ENCODE measurements at regions not wholly inside any gene's neighbourhood (a gene's known extent, or its start where the extent isn't known, plus 50 kb on each side); places are given as distances from the start of the nearest gene placed in this dataset.

DNA sequence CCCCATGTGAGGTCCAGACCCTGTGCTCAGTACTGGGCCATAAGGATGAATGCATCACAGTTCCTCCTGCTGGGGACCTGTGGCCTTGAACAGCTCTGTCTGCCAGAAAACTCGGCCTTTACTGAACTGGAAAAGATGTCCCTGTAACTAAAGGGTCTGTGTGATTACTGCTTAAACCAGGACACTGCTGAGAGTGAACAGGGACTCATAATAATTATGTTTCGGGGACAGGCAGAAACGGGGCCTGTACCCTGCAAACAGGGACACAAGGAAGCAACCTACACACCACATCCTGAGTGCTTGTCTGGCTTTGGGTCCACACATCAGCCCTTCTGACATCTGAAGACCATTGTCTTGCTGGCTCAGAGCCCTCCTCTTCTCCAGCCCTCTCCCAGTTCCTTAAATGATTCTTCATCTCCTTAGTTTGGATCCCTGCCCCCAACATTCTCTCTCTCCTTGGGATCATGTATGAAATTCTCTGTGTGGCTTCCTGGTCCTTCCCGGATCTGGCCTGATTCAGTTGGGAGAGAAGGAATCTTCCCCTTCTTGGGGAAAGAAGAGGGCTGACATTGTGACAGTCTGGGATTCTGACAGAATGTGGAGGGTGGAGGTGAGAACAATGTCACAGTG, 248.0 kb downstream of the MYCN start:
- no peak overlapping the region for H2AFZ ChIP-seq (ENCODE audit: low read depth)
- no peak overlapping the region for H3K4me3 ChIP-seq (ENCODE audit: low read depth in 2 of 2, low read length in 1 of 2)
- CTCF ChIA-PET, result no interaction called here
- no peaks in the 10 kb centered on the region for H3K9me2 ChIP-seq
- WGBS (ENCODE audit: low lambda C conversion rate), result 16% methylated on average over 4 of the region's 4 CpGs
- peaks cover 0 to 30% of the 10 kb centered on the region in 2 experiments; a peak in 1 of 4 replicates for H3K4me1 ChIP-seq (ENCODE audit: control insufficient read depth in 1 of 2, insufficient read depth in 2 of 2, low read depth in 1 of 2, low read length in 1 of 2)
- POLR2A ChIA-PET, result no interaction called here
- no peak for DNase-seq
- H3K79me2 ChIP-seq (ENCODE audit: insufficient read depth), result no peaks in the 10 kb centered on the region
- no peaks in the 10 kb centered on the region; the same call in 1 of the 2 replicates for H3K9me3 ChIP-seq
- H3K4me2 ChIP-seq, result no peak overlapping the region
- no peak overlapping the region for H3K27ac ChIP-seq (ENCODE audit: low read depth in 2 of 2, low read length in 1 of 2)
- H3K9ac ChIP-seq, result no peak overlapping the region
- TF ChIP-seq FOXJ3 (CRISPR knock-in tag; IDR thresholded peaks at IDR 0.05) (no peak), JUND (IDR thresholded peaks at IDR 0.05) (no peak), GABPA (IDR thresholded peaks at IDR 0.05; ENCODE audit: low read depth) (no peak), NRF1 (IDR thresholded peaks at IDR 0.05; ENCODE audit: low read depth, low read length) (no peak), SIN3A (IDR thresholded peaks at IDR 0.05; ENCODE audit: borderline replicate concordance, low read depth, low read length) (no peak), SMC3 (IDR thresholded peaks at IDR 0.05; ENCODE audit: low read depth, low read length) (no peak), RCOR1 (IDR thresholded peaks at IDR 0.05; ENCODE audit: low read length) (no peak), YY1 (IDR thresholded peaks at IDR 0.05; ENCODE audit: low read depth) (no peak), NFIC (IDR thresholded peaks at IDR 0.05; ENCODE audit: borderline replicate concordance) (no peak), CHD2 (IDR thresholded peaks at IDR 0.05; ENCODE audit: low read length, partially characterized antibody) (no peak), RXRA (IDR thresholded peaks at IDR 0.05; ENCODE audit: borderline replicate concordance, low read depth) (no peak), FOXM1 (IDR thresholded peaks at IDR 0.05; ENCODE audit: low read depth) (no peak), TEAD4 (IDR thresholded peaks at IDR 0.05; ENCODE audit: borderline replicate concordance, insufficient read depth) (no peak)
- TF ChIP-seq, protein P1, sequence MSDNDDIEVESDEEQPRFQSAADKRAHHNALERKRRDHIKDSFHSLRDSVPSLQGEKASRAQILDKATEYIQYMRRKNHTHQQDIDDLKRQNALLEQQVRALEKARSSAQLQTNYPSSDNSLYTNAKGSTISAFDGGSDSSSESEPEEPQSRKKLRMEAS (IDR thresholded peaks at IDR 0.05; ENCODE audit: low read depth), result no peak
- TF ChIP-seq, protein P2, sequence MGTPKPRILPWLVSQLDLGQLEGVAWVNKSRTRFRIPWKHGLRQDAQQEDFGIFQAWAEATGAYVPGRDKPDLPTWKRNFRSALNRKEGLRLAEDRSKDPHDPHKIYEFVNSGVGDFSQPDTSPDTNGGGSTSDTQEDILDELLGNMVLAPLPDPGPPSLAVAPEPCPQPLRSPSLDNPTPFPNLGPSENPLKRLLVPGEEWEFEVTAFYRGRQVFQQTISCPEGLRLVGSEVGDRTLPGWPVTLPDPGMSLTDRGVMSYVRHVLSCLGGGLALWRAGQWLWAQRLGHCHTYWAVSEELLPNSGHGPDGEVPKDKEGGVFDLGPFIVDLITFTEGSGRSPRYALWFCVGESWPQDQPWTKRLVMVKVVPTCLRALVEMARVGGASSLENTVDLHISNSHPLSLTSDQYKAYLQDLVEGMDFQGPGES (IDR thresholded peaks at IDR 0.05; ENCODE audit: low read depth, low read length), result no peak
- TF ChIP-seq, protein P3, sequence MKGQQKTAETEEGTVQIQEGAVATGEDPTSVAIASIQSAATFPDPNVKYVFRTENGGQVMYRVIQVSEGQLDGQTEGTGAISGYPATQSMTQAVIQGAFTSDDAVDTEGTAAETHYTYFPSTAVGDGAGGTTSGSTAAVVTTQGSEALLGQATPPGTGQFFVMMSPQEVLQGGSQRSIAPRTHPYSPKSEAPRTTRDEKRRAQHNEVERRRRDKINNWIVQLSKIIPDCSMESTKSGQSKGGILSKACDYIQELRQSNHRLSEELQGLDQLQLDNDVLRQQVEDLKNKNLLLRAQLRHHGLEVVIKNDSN (IDR thresholded peaks at IDR 0.05; ENCODE audit: borderline replicate concordance, low read depth), result no peak
- H3K27me3 ChIP-seq (ENCODE audit: insufficient read depth), result no peaks in the 10 kb centered on the region
- H3F3A ChIP-seq (replicated peaks; ENCODE audit: insufficient read depth), result no peaks in the 10 kb centered on the region
- H3K36me3 ChIP-seq (replicated peaks in 1 of 2; ENCODE audit: control insufficient read depth in 1 of 2, insufficient read depth in 2 of 2, low read length in 1 of 2), result no peaks in the 10 kb centered on the region
- H4K20me1 ChIP-seq (ENCODE audit: insufficient read depth), result no peaks in the 10 kb centered on the region

DNA sequence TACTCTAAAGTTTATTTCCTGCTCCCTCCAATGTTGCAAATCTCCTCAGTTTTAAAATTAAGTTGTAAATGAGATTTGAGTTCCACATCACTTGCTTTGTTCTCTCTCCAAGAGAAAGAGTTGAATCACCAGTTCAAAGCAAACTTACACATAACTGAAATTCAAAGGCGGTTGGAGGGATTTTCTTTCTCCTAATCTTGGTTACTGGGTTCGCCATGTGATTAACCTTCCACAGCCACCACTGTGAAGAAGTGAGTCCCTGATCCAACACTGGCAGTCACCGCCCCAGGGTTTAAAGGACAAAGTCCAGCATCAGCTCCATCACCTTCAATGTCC, 247.1 kb downstream of the MYCN start:
- H3K27ac ChIP-seq (ENCODE audit: low read depth in 2 of 2, low read length in 1 of 2), result no peak overlapping the region
- no peaks in the 10 kb centered on the region for H3K9me2 ChIP-seq
- 28% methylated on average over 3 of the region's 3 CpGs for WGBS (ENCODE audit: low lambda C conversion rate)
- H2AFZ ChIP-seq (ENCODE audit: low read depth), result no peak overlapping the region
- H3K9ac ChIP-seq, result no peak overlapping the region
- no peaks in the 10 kb centered on the region for H3F3A ChIP-seq (replicated peaks; ENCODE audit: insufficient read depth)
- H3K4me2 ChIP-seq, result no peak overlapping the region
- no peaks in the 10 kb centered on the region for H3K79me2 ChIP-seq (ENCODE audit: insufficient read depth)
- ChIA-PET POLR2A (no interaction called here), CTCF (no interaction called here)
- H3K27me3 ChIP-seq (ENCODE audit: insufficient read depth), result no peaks in the 10 kb centered on the region
- H3K4me3 ChIP-seq (ENCODE audit: low read depth in 2 of 2, low read length in 1 of 2), result no peak overlapping the region
- H4K20me1 ChIP-seq (ENCODE audit: insufficient read depth), result no peaks in the 10 kb centered on the region
- peaks cover 0 to 30% of the 10 kb centered on the region in 2 experiments; a peak in 1 of 4 replicates for H3K4me1 ChIP-seq (ENCODE audit: control insufficient read depth in 1 of 2, insufficient read depth in 2 of 2, low read depth in 1 of 2, low read length in 1 of 2)
- DNase-seq, result no peak
- TF ChIP-seq, protein P4, sequence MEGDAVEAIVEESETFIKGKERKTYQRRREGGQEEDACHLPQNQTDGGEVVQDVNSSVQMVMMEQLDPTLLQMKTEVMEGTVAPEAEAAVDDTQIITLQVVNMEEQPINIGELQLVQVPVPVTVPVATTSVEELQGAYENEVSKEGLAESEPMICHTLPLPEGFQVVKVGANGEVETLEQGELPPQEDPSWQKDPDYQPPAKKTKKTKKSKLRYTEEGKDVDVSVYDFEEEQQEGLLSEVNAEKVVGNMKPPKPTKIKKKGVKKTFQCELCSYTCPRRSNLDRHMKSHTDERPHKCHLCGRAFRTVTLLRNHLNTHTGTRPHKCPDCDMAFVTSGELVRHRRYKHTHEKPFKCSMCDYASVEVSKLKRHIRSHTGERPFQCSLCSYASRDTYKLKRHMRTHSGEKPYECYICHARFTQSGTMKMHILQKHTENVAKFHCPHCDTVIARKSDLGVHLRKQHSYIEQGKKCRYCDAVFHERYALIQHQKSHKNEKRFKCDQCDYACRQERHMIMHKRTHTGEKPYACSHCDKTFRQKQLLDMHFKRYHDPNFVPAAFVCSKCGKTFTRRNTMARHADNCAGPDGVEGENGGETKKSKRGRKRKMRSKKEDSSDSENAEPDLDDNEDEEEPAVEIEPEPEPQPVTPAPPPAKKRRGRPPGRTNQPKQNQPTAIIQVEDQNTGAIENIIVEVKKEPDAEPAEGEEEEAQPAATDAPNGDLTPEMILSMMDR (IDR thresholded peaks at IDR 0.05), result no peak
- no peak for TF ChIP-seq TAF1 (IDR thresholded peaks at IDR 0.05; ENCODE audit: borderline replicate concordance, low read depth, low read length)
- TF ChIP-seq, protein P2 (IDR thresholded peaks at IDR 0.05; ENCODE audit: low read depth, low read length), result no peak
- no peak for TF ChIP-seq GATA2 (CRISPR knock-in tag; IDR thresholded peaks at IDR 0.05)
- no peak for TF ChIP-seq CHD2 (IDR thresholded peaks at IDR 0.05; ENCODE audit: low read length, partially characterized antibody)
- no peak for TF ChIP-seq GABPA (IDR thresholded peaks at IDR 0.05; ENCODE audit: low read depth)
- no peak for TF ChIP-seq NFIC (IDR thresholded peaks at IDR 0.05; ENCODE audit: borderline replicate concordance)
- no peaks in the 10 kb centered on the region; the same call in 1 of the 2 replicates for H3K9me3 ChIP-seq
- H3K36me3 ChIP-seq (replicated peaks in 1 of 2; ENCODE audit: control insufficient read depth in 1 of 2, insufficient read depth in 2 of 2, low read length in 1 of 2), result no peaks in the 10 kb centered on the region
